Osteoblast (primary cell): ENCODE measurements at regions not wholly inside any gene's neighbourhood (a gene's known extent, or its start where the extent isn't known, plus 50 kb on each side); places are given as distances from the start of the nearest gene placed in this dataset.

ENCODE experiments used
- DNase-seq: peaks from one replicate; pipeline ENCODE4 v3.0.0; 2011; ENCODE audit warnings: low spot score, mixed read lengths; ENCODE audit not compliant: insufficient read length; ENCODE audit errors: missing footprints
- H2AFZ ChIP-seq: 2 replicates; pipeline ENCODE4 v1.6.0; 2011; ENCODE audit warnings: mild to moderate bottlenecking, low read length
- H3K27ac ChIP-seq: 2 replicates; pipeline ENCODE4 v1.5.1; 2011; ENCODE audit warnings: mild to moderate bottlenecking, low read depth, low read length, moderate library complexity
- H3K27me3 ChIP-seq: 2 replicates; pipeline ENCODE4 v1.6.0; 2012; ENCODE audit warnings: mild to moderate bottlenecking, control low read depth, inconsistent platforms, low read length, moderate library complexity; ENCODE audit not compliant: insufficient read depth
- H3K36me3 ChIP-seq: 2 replicates; pipeline ENCODE4 v1.5.1; 2011; ENCODE audit warnings: mild to moderate bottlenecking, low read length, control low read depth, moderate library complexity; ENCODE audit not compliant: insufficient read depth
- H3K4me1 ChIP-seq: 2 replicates; pipeline ENCODE4 v1.5.1; 2011; ENCODE audit warnings: mild to moderate bottlenecking, low read length, control low read depth, moderate library complexity; ENCODE audit not compliant: insufficient read depth
- H3K4me2 ChIP-seq: 2 replicates; pipeline ENCODE4 v1.6.0; 2011; ENCODE audit warnings: mild to moderate bottlenecking, low read length; ENCODE audit not compliant: insufficient read depth
- H3K4me3 ChIP-seq: fragments of 200-600 bp; sonication (generic); 3 replicates; pipeline ENCODE4 v1.5.1; 2012; ENCODE audit warnings: mild to moderate bottlenecking, low read length, inconsistent platforms; ENCODE audit not compliant: insufficient read depth
- H3K79me2 ChIP-seq: 2 replicates; pipeline ENCODE4 v1.6.0; 2012; ENCODE audit warnings: mild to moderate bottlenecking, low read length, control low read depth, inconsistent platforms; ENCODE audit not compliant: insufficient read depth
- H3K9me3 ChIP-seq: 2 replicates; pipeline ENCODE4 v1.5.1; 2011; ENCODE audit warnings: low read depth, low read length, control low read depth
- H4K20me1 ChIP-seq: 2 replicates; pipeline ENCODE4 v1.6.0; 2012; ENCODE audit warnings: mild to moderate bottlenecking, low read length, control low read depth; ENCODE audit not compliant: insufficient read depth
- TF ChIP-seq, protein P1 (sequence below): IDR thresholded peaks from 2 replicates; pipeline ENCODE4 v1.5.1; 2011; ENCODE audit warnings: mild to moderate bottlenecking, low read depth, low read length, moderate library complexity; ENCODE audit errors: extremely low read depth

- Histone ChIP-seq H3K79me2 (no peaks in the 10 kb centered on the region), H2AFZ (no peak overlapping the region), H3K4me2 (no peak overlapping the region), H3K4me1 (no peaks in the 10 kb centered on the region), H3K36me3 (no peaks in the 10 kb centered on the region), H3K9me3 (no peaks in the 10 kb centered on the region), H4K20me1 (no peaks in the 10 kb centered on the region), H3K27ac (no peak overlapping the region), H3K4me3 (no peak overlapping the region), H3K27me3 (no peaks in the 10 kb centered on the region)
- DNase-seq: no peak
- TF ChIP-seq, protein P1, sequence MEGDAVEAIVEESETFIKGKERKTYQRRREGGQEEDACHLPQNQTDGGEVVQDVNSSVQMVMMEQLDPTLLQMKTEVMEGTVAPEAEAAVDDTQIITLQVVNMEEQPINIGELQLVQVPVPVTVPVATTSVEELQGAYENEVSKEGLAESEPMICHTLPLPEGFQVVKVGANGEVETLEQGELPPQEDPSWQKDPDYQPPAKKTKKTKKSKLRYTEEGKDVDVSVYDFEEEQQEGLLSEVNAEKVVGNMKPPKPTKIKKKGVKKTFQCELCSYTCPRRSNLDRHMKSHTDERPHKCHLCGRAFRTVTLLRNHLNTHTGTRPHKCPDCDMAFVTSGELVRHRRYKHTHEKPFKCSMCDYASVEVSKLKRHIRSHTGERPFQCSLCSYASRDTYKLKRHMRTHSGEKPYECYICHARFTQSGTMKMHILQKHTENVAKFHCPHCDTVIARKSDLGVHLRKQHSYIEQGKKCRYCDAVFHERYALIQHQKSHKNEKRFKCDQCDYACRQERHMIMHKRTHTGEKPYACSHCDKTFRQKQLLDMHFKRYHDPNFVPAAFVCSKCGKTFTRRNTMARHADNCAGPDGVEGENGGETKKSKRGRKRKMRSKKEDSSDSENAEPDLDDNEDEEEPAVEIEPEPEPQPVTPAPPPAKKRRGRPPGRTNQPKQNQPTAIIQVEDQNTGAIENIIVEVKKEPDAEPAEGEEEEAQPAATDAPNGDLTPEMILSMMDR: no peak
Measured at GRCh38 chr22:48057116-48057835, 1294.8 kb downstream of the TBC1D22A start.

GRCh38 chr22:48055827-48056226, 1293.4 kb downstream of the TBC1D22A start:
- H3K4me1 ChIP-seq: no peaks in the 10 kb centered on the region
- H3K27me3 ChIP-seq: no peaks in the 10 kb centered on the region
- no peaks in the 10 kb centered on the region for H3K79me2 ChIP-seq
- no peaks in the 10 kb centered on the region for H3K9me3 ChIP-seq
- no peaks in the 10 kb centered on the region for H3K36me3 ChIP-seq
- no peak for DNase-seq
- H4K20me1 ChIP-seq: no peaks in the 10 kb centered on the region
- TF ChIP-seq, protein P1: no peak
- H2AFZ ChIP-seq: no peak overlapping the region
- H3K27ac ChIP-seq: no peak overlapping the region
- H3K4me3 ChIP-seq: no peak overlapping the region
- H3K4me2 ChIP-seq: no peak overlapping the region

DNA sequence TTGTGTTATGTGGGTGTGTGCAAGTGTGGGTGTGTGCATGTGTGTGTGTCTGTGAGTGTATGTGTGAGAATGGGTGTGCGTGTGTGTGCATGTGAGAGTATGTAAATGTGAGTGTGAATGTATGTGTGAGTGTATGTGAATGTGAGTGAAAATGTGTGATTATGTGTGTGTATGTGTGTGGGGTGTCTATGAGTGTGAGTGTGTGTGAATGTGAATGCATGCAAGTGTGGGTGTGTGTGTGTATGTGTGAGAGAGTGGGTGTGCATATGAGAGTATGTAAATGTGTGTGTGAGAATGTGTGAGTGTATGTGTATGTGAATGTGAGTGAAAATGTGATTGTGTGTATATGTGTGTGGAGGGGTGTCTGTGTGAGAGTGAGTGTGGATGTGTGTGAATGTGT, 1292.7 kb downstream of the TBC1D22A start:
- Histone ChIP-seq H3K4me3 (no peak overlapping the region), H3K27ac (no peak overlapping the region), H3K27me3 (no peaks in the 10 kb centered on the region), H3K4me2 (no peak overlapping the region), H2AFZ (no peak overlapping the region), H3K9me3 (no peaks in the 10 kb centered on the region), H3K4me1 (no peaks in the 10 kb centered on the region), H4K20me1 (no peaks in the 10 kb centered on the region), H3K79me2 (no peaks in the 10 kb centered on the region), H3K36me3 (no peaks in the 10 kb centered on the region)
- TF ChIP-seq, protein P1: no peak
- no peak for DNase-seq

DNA sequence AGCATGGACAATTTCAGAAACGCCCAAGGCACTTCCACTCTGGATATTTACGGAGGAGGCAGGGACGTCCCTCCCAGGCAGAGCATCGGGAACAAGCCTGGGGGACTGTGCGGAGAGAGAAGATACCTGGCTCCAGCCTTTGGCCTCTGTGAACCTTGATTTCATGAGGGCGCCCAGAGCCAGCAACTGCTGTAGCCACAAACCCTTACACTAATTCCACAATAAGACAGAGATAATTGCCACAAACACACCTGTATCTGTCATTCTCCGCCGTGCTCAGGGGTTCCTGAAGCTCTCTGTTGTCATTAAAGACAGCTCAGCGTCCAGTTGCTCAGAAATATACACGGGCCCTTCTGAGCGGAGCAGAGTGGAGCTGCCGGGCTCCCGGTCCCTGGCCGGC, 1292.1 kb downstream of the TBC1D22A start:
- no peaks in the 10 kb centered on the region for H3K9me3 ChIP-seq
- TF ChIP-seq, protein P1: no peak
- H3K27me3 ChIP-seq: no peaks in the 10 kb centered on the region

More for the DNA sequence above, 1292.1 kb downstream of the TBC1D22A start:
- no peak overlapping the region for H3K4me3 ChIP-seq
- H3K4me1 ChIP-seq: no peaks in the 10 kb centered on the region
- no peak overlapping the region for H3K27ac ChIP-seq
- no peaks in the 10 kb centered on the region for H3K36me3 ChIP-seq
- no peak for DNase-seq
- H4K20me1 ChIP-seq: no peaks in the 10 kb centered on the region
- no peak overlapping the region for H3K4me2 ChIP-seq
- H2AFZ ChIP-seq: no peak overlapping the region
- H3K79me2 ChIP-seq: no peaks in the 10 kb centered on the region
